ENCODE measurements at regions not wholly inside any gene's neighbourhood (a gene's known extent, or its start where the extent isn't known, plus 50 kb on each side); places are given as distances from the start of the nearest gene placed in this dataset.

- no peak overlapping the region for H3K4me3 ChIP-seq (ENCODE audit: low read depth, low read length)
- H3K4me1 ChIP-seq (ENCODE audit: control insufficient read depth, insufficient read depth, low read length) = no peaks in the 10 kb centered on the region
- CTCF ChIA-PET = no interaction called here
- H3K36me3 ChIP-seq (ENCODE audit: control insufficient read depth in 2 of 2, insufficient read depth in 1 of 2, low read length in 2 of 2) = no peaks in the 10 kb centered on the region
- POLR2A ChIA-PET = no interaction called here
- TF ChIP-seq TRIM28 (IDR thresholded peaks at IDR 0.05; ENCODE audit: borderline replicate concordance, low read length) = no peak
- TF ChIP-seq ZNF510 (tag by site-specific recombination; IDR thresholded peaks at IDR 0.05; ENCODE audit: insufficient replicate concordance) = no peak
- TF ChIP-seq ZNF37A (tag by site-specific recombination; IDR thresholded peaks at IDR 0.05) = no peak
- no peak for TF ChIP-seq ZNF600 (tag by site-specific recombination; IDR thresholded peaks at IDR 0.05)
- TF ChIP-seq ZNF239 (tag by site-specific recombination; IDR thresholded peaks at IDR 0.05) = no peak
- no peak for TF ChIP-seq YY2 (tag by site-specific recombination; IDR thresholded peaks at IDR 0.05)
- no peak for TF ChIP-seq ZFHX2 (tag by site-specific recombination; conservative IDR thresholded peaks at IDR 0.05)
- no peak for TF ChIP-seq ZNF596 (tag by site-specific recombination; IDR thresholded peaks at IDR 0.05)
- TF ChIP-seq ZNF221 (tag by site-specific recombination; IDR thresholded peaks at IDR 0.05; ENCODE audit: borderline replicate concordance) = no peak
- TF ChIP-seq ZNF146 (tag by site-specific recombination; IDR thresholded peaks at IDR 0.05) = no peak
- no peak for TF ChIP-seq PRDM4 (tag by site-specific recombination; IDR thresholded peaks at IDR 0.05)
- no peak for TF ChIP-seq ZBTB11 (tag by site-specific recombination; conservative IDR thresholded peaks at IDR 0.05; ENCODE audit: low read depth)
- no peak for TF ChIP-seq ZNF792 (tag by site-specific recombination; IDR thresholded peaks at IDR 0.05)
- no peak for TF ChIP-seq KLF9 (tag by site-specific recombination; IDR thresholded peaks at IDR 0.05; ENCODE audit: low read depth)
- no peak for TF ChIP-seq ZNF274 (IDR thresholded peaks at IDR 0.05; ENCODE audit: low read length)
- TF ChIP-seq ZNF274 (tag by site-specific recombination; IDR thresholded peaks at IDR 0.05; ENCODE audit: borderline replicate concordance) = no peak
- TF ChIP-seq ZNF114 (tag by site-specific recombination; IDR thresholded peaks at IDR 0.05) = no peak
- TF ChIP-seq GLIS2 (tag by site-specific recombination; IDR thresholded peaks at IDR 0.05) = no peak
- TF ChIP-seq, protein P1, sequence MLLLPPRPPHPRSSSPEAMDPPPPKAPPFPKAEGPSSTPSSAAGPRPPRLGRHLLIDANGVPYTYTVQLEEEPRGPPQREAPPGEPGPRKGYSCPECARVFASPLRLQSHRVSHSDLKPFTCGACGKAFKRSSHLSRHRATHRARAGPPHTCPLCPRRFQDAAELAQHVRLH (tag by site-specific recombination; IDR thresholded peaks at IDR 0.05) = no peak
- H3K9me3 ChIP-seq (ENCODE audit: control insufficient read depth, insufficient read depth, low read depth, low read length) = no peaks in the 10 kb centered on the region
- H3K27ac ChIP-seq (ENCODE audit: extremely low read depth, low read depth, low read length) = no peak overlapping the region
Observed at GRCh38 chr10:3012223-3012622, 55.1 kb upstream of the PFKP start.

DNA sequence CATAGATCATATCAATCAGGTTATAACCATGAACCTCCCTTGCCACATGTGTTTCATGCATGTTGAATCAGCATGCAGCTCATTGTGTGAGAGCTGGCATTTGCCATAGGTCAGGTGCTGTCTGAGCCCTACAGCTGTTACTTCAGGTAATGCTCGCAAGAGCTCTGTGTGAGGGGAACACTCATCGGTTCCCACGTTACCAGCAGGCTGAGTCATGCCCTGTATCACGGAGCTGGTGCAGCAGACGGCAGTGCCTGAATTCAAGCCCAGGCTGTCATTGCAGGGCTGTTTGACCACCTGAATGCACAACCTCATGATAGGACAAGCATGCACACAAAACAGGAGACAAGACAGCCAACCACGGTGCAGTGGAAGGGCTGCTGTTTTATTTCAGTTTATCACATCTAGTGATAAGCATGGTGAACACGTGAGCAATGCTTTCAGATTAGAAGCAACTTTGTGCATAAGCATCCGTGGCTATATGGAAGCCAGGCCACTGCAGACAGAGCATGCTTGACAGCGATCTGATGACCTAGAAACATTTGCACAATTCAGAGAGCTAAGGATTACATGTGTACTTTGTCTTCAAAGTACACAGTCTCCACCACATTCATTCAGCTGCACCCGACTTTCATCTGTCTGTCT lies 56.4 kb upstream of the PFKP start:
- POLR2A ChIA-PET = no interaction called here
- no peak for TF ChIP-seq ZNF548 (tag by site-specific recombination; IDR thresholded peaks at IDR 0.05)
- TF ChIP-seq ZNF146 (tag by site-specific recombination; IDR thresholded peaks at IDR 0.05) = no peak
- TF ChIP-seq ZSCAN23 (tag by site-specific recombination; IDR thresholded peaks at IDR 0.05) = no peak
- TF ChIP-seq ZNF571 (tag by site-specific recombination; IDR thresholded peaks at IDR 0.05) = no peak
- CTCF ChIA-PET = interaction anchor here (0.6 to 1.1 kb wide), 3 partner anchors 83 to 722 kb away, joined by 3 to 5 read pairs (median 3); no protein-coding TSS in a partner anchor
- H3K27ac ChIP-seq (ENCODE audit: extremely low read depth, low read depth, low read length) = no peak overlapping the region
- no peaks in the 10 kb centered on the region for H3K9me3 ChIP-seq (ENCODE audit: control insufficient read depth, insufficient read depth, low read depth, low read length)
- H3K4me3 ChIP-seq (ENCODE audit: low read depth, low read length) = no peak overlapping the region
- H3K36me3 ChIP-seq (ENCODE audit: control insufficient read depth in 2 of 2, insufficient read depth in 1 of 2, low read length in 2 of 2) = no peaks in the 10 kb centered on the region
- H3K4me1 ChIP-seq (ENCODE audit: control insufficient read depth, insufficient read depth, low read length) = no peaks in the 10 kb centered on the region
